Neural cell (in vitro differentiated cells): ENCODE measurements at regions not wholly inside any gene's neighbourhood (a gene's known extent, or its start where the extent isn't known, plus 50 kb on each side); places are given as distances from the start of the nearest gene placed in this dataset.

Source experiments
- H2AFZ ChIP-seq: fragments of 200-600, 300-800 bp; sonication (generic), shearing (Covaris generic); 2 replicates; pipeline ENCODE4 v1.6.0; 2014; ENCODE audit warnings: low read depth, mild to moderate bottlenecking, antibody characterized with exemption, low read length, moderate library complexity
- H3F3A ChIP-seq: fragments of 200-600 bp; shearing (Covaris generic); 2 replicates; pipeline ENCODE4 v1.6.1; 2016; ENCODE audit warnings: mild to moderate bottlenecking, moderate library complexity, mixed read lengths, antibody characterized with exemption, low read length; ENCODE audit not compliant: insufficient read depth, poor library complexity, severe bottlenecking
- H3K27ac ChIP-seq: fragments of 200-600, 300-800 bp; sonication (generic), shearing (Covaris generic); 2 replicates; pipeline ENCODE4 v1.5.1; 2014; ENCODE audit warnings: mild to moderate bottlenecking, low read length, moderate library complexity
- H3K27me3 ChIP-seq: fragments of 300-800, 200-600 bp; sonication (generic), shearing (Covaris generic); 2 replicates; pipeline ENCODE4 v1.6.0; 2014; ENCODE audit warnings: mild to moderate bottlenecking, low read depth, low read length, moderate library complexity; ENCODE audit not compliant: insufficient read depth
- H3K36me3 ChIP-seq: fragments of 300-800, 200-600 bp; sonication (generic), shearing (Covaris generic); 2 replicates; pipeline ENCODE4 v1.5.1; 2014; ENCODE audit warnings: mild to moderate bottlenecking, antibody characterized with exemption, low read length, moderate library complexity; ENCODE audit not compliant: insufficient read depth
- H3K4me2 ChIP-seq: fragments of 300-800, 200-600 bp; sonication (generic), shearing (Covaris generic); 2 replicates; pipeline ENCODE4 v1.6.0; 2014; ENCODE audit warnings: mild to moderate bottlenecking, low read length
- H3K4me3 ChIP-seq: fragments of 300-800, 200-600 bp; sonication (generic), shearing (Covaris generic); 2 replicates; pipeline ENCODE4 v1.5.1; 2014; ENCODE audit warnings: mild to moderate bottlenecking, low read length, moderate library complexity
- H3K79me2 ChIP-seq: fragments of 200-600 bp; shearing (Covaris generic); replicated peaks from 2 replicates; pipeline ENCODE4 v1.6.0; 2014; ENCODE audit warnings: mild to moderate bottlenecking, low read length, moderate library complexity; ENCODE audit not compliant: insufficient read depth
- H3K9ac ChIP-seq: fragments of 300-800, 200-600 bp; sonication (generic), shearing (Covaris generic); 2 replicates; pipeline ENCODE4 v1.6.1; 2016; ENCODE audit warnings: mild to moderate bottlenecking, low read length, mixed read lengths
- H3K9me2 ChIP-seq: fragments of 200-600 bp; shearing (Covaris generic); 2 replicates; pipeline ENCODE4 v1.6.1; 2016; ENCODE audit warnings: mild to moderate bottlenecking, low read length, mixed read lengths; ENCODE audit not compliant: insufficient read depth
- H3K9me3 ChIP-seq: fragments of 200-600, 300-800 bp; sonication (generic), shearing (Covaris generic); 2 replicates; pipeline ENCODE4 v1.6.1; 2016; ENCODE audit warnings: mild to moderate bottlenecking, mixed run types, low read length, moderate library complexity, mixed read lengths
- H4K20me1 ChIP-seq: fragments of 200-600 bp; shearing (Covaris generic); 2 replicates; pipeline ENCODE4 v1.6.1; 2016; ENCODE audit warnings: mild to moderate bottlenecking, mixed run types; ENCODE audit not compliant: insufficient read depth
- CTCF ChIP-seq: fragments of 450-650 bp; IDR thresholded peaks from 2 replicates; pipeline ENCODE4 v1.5.1; 2014; ENCODE audit warnings: antibody characterized with exemption, mild to moderate bottlenecking, moderate library complexity; ENCODE audit not compliant: poor library complexity, severe bottlenecking
- EP300 ChIP-seq: fragments of 450-650 bp; conservative IDR thresholded peaks from 2 replicates; pipeline ENCODE4 v1.6.1; 2014; ENCODE audit warnings: antibody characterized with exemption, mild to moderate bottlenecking, moderate library complexity; ENCODE audit not compliant: poor library complexity, severe bottlenecking
- EZH2 ChIP-seq: fragments of 200-600, 300-800 bp; shearing (Covaris generic), sonication (generic); IDR thresholded peaks from 2 replicates; pipeline ENCODE4 v1.6.1; 2014; ENCODE audit warnings: antibody characterized with exemption, low read length, borderline replicate concordance, mild to moderate bottlenecking; ENCODE audit not compliant: insufficient read depth, poor library complexity, severe bottlenecking
- MXI1 ChIP-seq: fragments of 450-650 bp; conservative IDR thresholded peaks from 2 replicates; pipeline ENCODE4 v1.6.1; 2014; ENCODE audit warnings: antibody characterized with exemption, mild to moderate bottlenecking; ENCODE audit not compliant: poor library complexity, severe bottlenecking
- POLR2AphosphoS5 ChIP-seq: IDR thresholded peaks from 2 replicates; pipeline ENCODE4 v1.6.1; 2012
- RAD21 ChIP-seq: fragments of 450-650 bp; conservative IDR thresholded peaks from 2 replicates; pipeline ENCODE4 v1.6.1; 2014; ENCODE audit warnings: antibody characterized with exemption, mild to moderate bottlenecking, moderate library complexity
- REST ChIP-seq: IDR thresholded peaks from 2 replicates; pipeline ENCODE4 v1.6.1; 2012; ENCODE audit warnings: borderline replicate concordance
- SMC3 ChIP-seq: fragments of 450-650 bp; conservative IDR thresholded peaks from 2 replicates; pipeline ENCODE4 v1.6.1; 2014; ENCODE audit warnings: antibody characterized with exemption, mild to moderate bottlenecking, moderate library complexity; ENCODE audit not compliant: poor library complexity
- TAF1 ChIP-seq: IDR thresholded peaks from 2 replicates; pipeline ENCODE4 v1.6.1; 2012; ENCODE audit warnings: low read depth

- H3K27ac ChIP-seq, result no peak overlapping the region
- no peak overlapping the region for H3K9ac ChIP-seq
- no peak overlapping the region for H3K4me2 ChIP-seq
- H4K20me1 ChIP-seq, result no peaks in the 10 kb centered on the region
- TF ChIP-seq SMC3, result no peak
- no peak for TF ChIP-seq RAD21
- TF ChIP-seq EZH2, result no peak
- TF ChIP-seq POLR2AphosphoS5, result no peak
- no peak for TF ChIP-seq MXI1
- TF ChIP-seq CTCF, result no peak
- no peak for TF ChIP-seq REST
- TF ChIP-seq EP300, result no peak
- no peak for TF ChIP-seq TAF1
- H2AFZ ChIP-seq, result no peak overlapping the region
- H3F3A ChIP-seq, result no peaks in the 10 kb centered on the region
- H3K36me3 ChIP-seq, result no peaks in the 10 kb centered on the region
- H3K4me3 ChIP-seq, result no peak overlapping the region
- no peaks in the 10 kb centered on the region for H3K27me3 ChIP-seq
- H3K9me2 ChIP-seq, result no peaks in the 10 kb centered on the region
- H3K79me2 ChIP-seq, result no peaks in the 10 kb centered on the region
- H3K9me3 ChIP-seq, result no peaks in the 10 kb centered on the region
Observed at GRCh38 chr12:124642105-124642504, 74.7 kb upstream of the NCOR2 start.

- Histone ChIP-seq H4K20me1 (no peaks in the 10 kb centered on the region), H3F3A (no peaks in the 10 kb centered on the region), H3K9me2 (no peaks in the 10 kb centered on the region), H3K9me3 (no peaks in the 10 kb centered on the region), H3K36me3 (no peaks in the 10 kb centered on the region), H3K27ac (no peak overlapping the region), H3K4me2 (no peak overlapping the region), H3K27me3 (no peaks in the 10 kb centered on the region), H3K4me3 (no peak overlapping the region), H3K9ac (no peak overlapping the region), H3K79me2 (no peaks in the 10 kb centered on the region), H2AFZ (no peak overlapping the region)
- TF ChIP-seq POLR2AphosphoS5, result no peak
- no peak for TF ChIP-seq RAD21
- TF ChIP-seq REST, result no peak
- no peak for TF ChIP-seq EP300
- TF ChIP-seq SMC3, result no peak
- no peak for TF ChIP-seq TAF1
- TF ChIP-seq EZH2, result no peak
- TF ChIP-seq MXI1, result no peak
- TF ChIP-seq CTCF, result no peak
Observed at GRCh38 chr12:124641591-124641990, 74.2 kb upstream of the NCOR2 start.
